Ovary (tissue), 3 donors: ENCODE measurements at regions not wholly inside any gene's neighbourhood (a gene's known extent, or its start where the extent isn't known, plus 50 kb on each side); places are given as distances from the start of the nearest gene placed in this dataset.

Experiments
- CTCF ChIP-seq, 3 donors: fragments of 450-650 bp in 2 of 3; fragments of 200-600 bp in 1 of 3; IDR thresholded peaks; one replicate each; pipeline versions ENCODE4 v1.5.1 to v1.8.0; 2016 to 2022; ENCODE audit warnings: antibody characterized with exemption in 3 of 3, mild to moderate bottlenecking in 1 of 3
- EP300 ChIP-seq: sonication (generic); formaldehyde crosslinking; IDR thresholded peaks from one replicate; pipeline ENCODE4 v1.6.1; 2017; ENCODE audit warnings: antibody characterized with exemption
- POLR2A ChIP-seq: fragments of 450-650 bp; IDR thresholded peaks from one replicate; pipeline ENCODE4 v1.6.1; 2017; ENCODE audit warnings: antibody characterized with exemption, mild to moderate bottlenecking, moderate library complexity
- donor health status: DM: no; HTN: no; CAD: no.

GRCh38 chr13:78976696-78977095 is 317.7 kb upstream of the OBI1 start:
- no peak for TF ChIP-seq CTCF (IDR thresholded peaks at IDR 0.05)
- TF ChIP-seq EP300 = no peak
- TF ChIP-seq POLR2A = no peak
